ENCODE measurements at regions not wholly inside any gene's neighbourhood (a gene's known extent, or its start where the extent isn't known, plus 50 kb on each side); places are given as distances from the start of the nearest gene placed in this dataset.

- no peak for TF ChIP-seq POLR2A (IDR thresholded peaks at IDR 0.05)
- TF ChIP-seq CTCF (IDR thresholded peaks at IDR 0.05) = no peak
Observed at GRCh38 chr2:176514276-176514675, 245.0 kb downstream of the MTX2 start.
